ENCODE measurements at regions not wholly inside any gene's neighbourhood (a gene's known extent, or its start where the extent isn't known, plus 50 kb on each side); places are given as distances from the start of the nearest gene placed in this dataset.

- no peak for TF ChIP-seq POLR2A (IDR thresholded peaks at IDR 0.05)
- TF ChIP-seq, protein P1, sequence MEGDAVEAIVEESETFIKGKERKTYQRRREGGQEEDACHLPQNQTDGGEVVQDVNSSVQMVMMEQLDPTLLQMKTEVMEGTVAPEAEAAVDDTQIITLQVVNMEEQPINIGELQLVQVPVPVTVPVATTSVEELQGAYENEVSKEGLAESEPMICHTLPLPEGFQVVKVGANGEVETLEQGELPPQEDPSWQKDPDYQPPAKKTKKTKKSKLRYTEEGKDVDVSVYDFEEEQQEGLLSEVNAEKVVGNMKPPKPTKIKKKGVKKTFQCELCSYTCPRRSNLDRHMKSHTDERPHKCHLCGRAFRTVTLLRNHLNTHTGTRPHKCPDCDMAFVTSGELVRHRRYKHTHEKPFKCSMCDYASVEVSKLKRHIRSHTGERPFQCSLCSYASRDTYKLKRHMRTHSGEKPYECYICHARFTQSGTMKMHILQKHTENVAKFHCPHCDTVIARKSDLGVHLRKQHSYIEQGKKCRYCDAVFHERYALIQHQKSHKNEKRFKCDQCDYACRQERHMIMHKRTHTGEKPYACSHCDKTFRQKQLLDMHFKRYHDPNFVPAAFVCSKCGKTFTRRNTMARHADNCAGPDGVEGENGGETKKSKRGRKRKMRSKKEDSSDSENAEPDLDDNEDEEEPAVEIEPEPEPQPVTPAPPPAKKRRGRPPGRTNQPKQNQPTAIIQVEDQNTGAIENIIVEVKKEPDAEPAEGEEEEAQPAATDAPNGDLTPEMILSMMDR (IDR thresholded peaks at IDR 0.05): no peak
Observed at GRCh38 chr7:3157566-3158287, 114.1 kb upstream of the CARD11 start.
